ENCODE measurements at regions not wholly inside any gene's neighbourhood (a gene's known extent, or its start where the extent isn't known, plus 50 kb on each side); places are given as distances from the start of the nearest gene placed in this dataset.

DNA sequence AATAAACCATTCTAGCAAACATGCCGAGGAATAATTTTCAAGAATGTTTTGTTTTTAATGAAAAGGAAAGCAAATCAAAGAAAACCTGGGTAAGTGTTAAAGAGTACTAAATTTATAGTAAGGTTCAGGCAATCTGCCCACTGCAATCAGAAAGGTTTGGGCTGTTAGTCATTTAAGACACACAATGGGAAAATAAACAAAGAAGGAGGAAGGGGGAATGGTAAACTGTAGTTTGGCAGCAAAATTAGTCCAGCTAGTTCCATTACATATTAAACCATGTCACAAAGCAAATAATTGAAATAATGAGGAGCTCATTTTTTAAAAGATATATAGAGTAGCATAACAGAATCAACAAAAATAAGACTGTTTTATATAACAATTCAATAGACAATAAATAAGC, 87.5 kb upstream of the COPS8 start:
- intact Hi-C loops (cut with micrococcal nuclease; ENCODE audit: unreplicated experiment) (no loop called here), in situ Hi-C loops (cut with HindIII; ENCODE audit: extremely low pct_ligation_motif_present, low pct_unique_long_range_greater_than_20kb) (no loop called here)
- H3K4me1 ChIP-seq (ENCODE audit: insufficient read depth, low read length) = no peaks in the 10 kb centered on the region
- ATAC-seq (no peak), DNase-seq (ENCODE audit: low spot score) (no peak), FAIRE-seq (no peak)
- peaks cover 2 to 6% of the 10 kb centered on the region in 2 experiments; a peak in 2 of 5 replicates for H3K27me3 ChIP-seq (ENCODE audit: control insufficient read depth in 1 of 2, insufficient read depth in 2 of 2, low read length in 2 of 2)
- no peak overlapping the region for H3K27ac ChIP-seq (ENCODE audit: extremely low read length, insufficient read depth, low read length)
- 24% methylated on average over 1 of the region's 1 CpG for WGBS (ENCODE audit: low lambda C conversion rate)
- no peaks in the 10 kb centered on the region for H3K9me3 ChIP-seq (ENCODE audit: low read length)
- H2AFZ ChIP-seq (ENCODE audit: low read length) = no peak overlapping the region
- TF ChIP-seq SAFB2 (CRISPR knock-in tag; IDR thresholded peaks at IDR 0.05; ENCODE audit: borderline replicate concordance, low read depth) (no peak), TBX2 (CRISPR knock-in tag; IDR thresholded peaks at IDR 0.05; ENCODE audit: borderline replicate concordance) (no peak), ZNF740 (CRISPR knock-in tag; IDR thresholded peaks at IDR 0.05) (no peak), ZNF773 (CRISPR knock-in tag; IDR thresholded peaks at IDR 0.05; ENCODE audit: borderline replicate concordance) (no peak), ZNF720 (CRISPR knock-in tag; IDR thresholded peaks at IDR 0.05) (no peak), KLF16 (CRISPR knock-in tag; IDR thresholded peaks at IDR 0.05) (no peak), ZNF660 (CRISPR knock-in tag; IDR thresholded peaks at IDR 0.05; ENCODE audit: borderline replicate concordance, low read depth) (no peak), ZNF580 (CRISPR knock-in tag; IDR thresholded peaks at IDR 0.05; ENCODE audit: borderline replicate concordance, low read depth) (no peak), BORCS8-MEF2B (CRISPR knock-in tag; IDR thresholded peaks at IDR 0.05) (no peak), CENPX (CRISPR knock-in tag; IDR thresholded peaks at IDR 0.05) (no peak)
- TF ChIP-seq, protein P1, sequence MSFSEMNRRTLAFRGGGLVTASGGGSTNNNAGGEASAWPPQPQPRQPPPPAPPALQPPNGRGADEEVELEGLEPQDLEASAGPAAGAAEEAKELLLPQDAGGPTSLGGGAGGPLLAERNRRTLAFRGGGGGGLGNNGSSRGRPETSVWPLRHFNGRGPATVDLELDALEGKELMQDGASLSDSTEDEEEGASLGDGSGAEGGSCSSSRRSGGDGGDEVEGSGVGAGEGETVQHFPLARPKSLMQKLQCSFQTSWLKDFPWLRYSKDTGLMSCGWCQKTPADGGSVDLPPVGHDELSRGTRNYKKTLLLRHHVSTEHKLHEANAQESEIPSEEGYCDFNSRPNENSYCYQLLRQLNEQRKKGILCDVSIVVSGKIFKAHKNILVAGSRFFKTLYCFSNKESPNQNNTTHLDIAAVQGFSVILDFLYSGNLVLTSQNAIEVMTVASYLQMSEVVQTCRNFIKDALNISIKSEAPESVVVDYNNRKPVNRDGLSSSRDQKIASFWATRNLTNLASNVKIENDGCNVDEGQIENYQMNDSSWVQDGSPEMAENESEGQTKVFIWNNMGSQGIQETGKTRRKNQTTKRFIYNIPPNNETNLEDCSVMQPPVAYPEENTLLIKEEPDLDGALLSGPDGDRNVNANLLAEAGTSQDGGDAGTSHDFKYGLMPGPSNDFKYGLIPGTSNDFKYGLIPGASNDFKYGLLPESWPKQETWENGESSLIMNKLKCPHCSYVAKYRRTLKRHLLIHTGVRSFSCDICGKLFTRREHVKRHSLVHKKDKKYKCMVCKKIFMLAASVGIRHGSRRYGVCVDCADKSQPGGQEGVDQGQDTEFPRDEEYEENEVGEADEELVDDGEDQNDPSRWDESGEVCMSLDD (CRISPR knock-in tag; IDR thresholded peaks at IDR 0.05; ENCODE audit: borderline replicate concordance) = no peak
- BruUV-seq (replicated peaks) = no TSS peak
- H3K9ac ChIP-seq (ENCODE audit: insufficient read depth, low read depth, low read length) = no peak overlapping the region
- H3K4me3 ChIP-seq (replicated peaks in 1 of 3; ENCODE audit: insufficient read depth in 1 of 3, low read depth in 2 of 3, low read length in 3 of 3) = no peak overlapping the region
- CTCF ChIA-PET (ENCODE audit: low intra/inter-chr PET ratio, low total read pairs) = no interaction called here
- POLR2A ChIA-PET = no interaction called here
- H3K36me3 ChIP-seq (replicated peaks in 1 of 2; ENCODE audit: control insufficient read depth in 1 of 2, insufficient read depth in 2 of 2, low read length in 2 of 2) = no peaks in the 10 kb centered on the region
- no peaks in the 10 kb centered on the region for H3K79me2 ChIP-seq (ENCODE audit: insufficient read depth, low read length)
- H3K4me2 ChIP-seq (ENCODE audit: low read depth, low read length) = no peak overlapping the region
- no peaks in the 10 kb centered on the region for H4K20me1 ChIP-seq (ENCODE audit: insufficient read depth, low read length)

All from HepG2 (cell line).